ENCODE measurements at regions not wholly inside any gene's neighbourhood (a gene's known extent, or its start where the extent isn't known, plus 50 kb on each side); places are given as distances from the start of the nearest gene placed in this dataset.

DNA sequence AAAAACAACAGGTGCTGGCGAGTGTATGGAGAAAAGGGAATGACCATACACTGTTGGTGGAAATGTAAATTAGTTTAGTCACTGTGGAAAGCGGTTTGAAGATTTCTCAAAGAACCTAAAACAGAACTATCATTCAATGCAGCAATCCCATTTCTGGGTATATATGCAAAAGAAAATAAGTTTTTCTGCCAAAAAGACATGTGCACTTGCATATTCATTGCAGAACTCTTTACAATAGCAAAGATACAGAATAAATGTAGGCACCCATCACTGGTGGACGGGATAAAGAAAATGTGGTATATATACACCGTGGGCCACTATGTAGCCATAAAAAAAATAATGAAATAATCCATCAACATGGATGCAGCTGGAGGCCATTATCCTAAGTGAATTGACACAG lies 105.1 kb upstream of the FSTL5 start:
- H3K9ac ChIP-seq (ENCODE audit: low read depth, low read length, poor library complexity, severe bottlenecking), result no peak overlapping the region
- no peak for TF ChIP-seq EZH2phosphoT487 (IDR thresholded peaks at IDR 0.05; ENCODE audit: borderline replicate concordance)
- TF ChIP-seq, protein P1, sequence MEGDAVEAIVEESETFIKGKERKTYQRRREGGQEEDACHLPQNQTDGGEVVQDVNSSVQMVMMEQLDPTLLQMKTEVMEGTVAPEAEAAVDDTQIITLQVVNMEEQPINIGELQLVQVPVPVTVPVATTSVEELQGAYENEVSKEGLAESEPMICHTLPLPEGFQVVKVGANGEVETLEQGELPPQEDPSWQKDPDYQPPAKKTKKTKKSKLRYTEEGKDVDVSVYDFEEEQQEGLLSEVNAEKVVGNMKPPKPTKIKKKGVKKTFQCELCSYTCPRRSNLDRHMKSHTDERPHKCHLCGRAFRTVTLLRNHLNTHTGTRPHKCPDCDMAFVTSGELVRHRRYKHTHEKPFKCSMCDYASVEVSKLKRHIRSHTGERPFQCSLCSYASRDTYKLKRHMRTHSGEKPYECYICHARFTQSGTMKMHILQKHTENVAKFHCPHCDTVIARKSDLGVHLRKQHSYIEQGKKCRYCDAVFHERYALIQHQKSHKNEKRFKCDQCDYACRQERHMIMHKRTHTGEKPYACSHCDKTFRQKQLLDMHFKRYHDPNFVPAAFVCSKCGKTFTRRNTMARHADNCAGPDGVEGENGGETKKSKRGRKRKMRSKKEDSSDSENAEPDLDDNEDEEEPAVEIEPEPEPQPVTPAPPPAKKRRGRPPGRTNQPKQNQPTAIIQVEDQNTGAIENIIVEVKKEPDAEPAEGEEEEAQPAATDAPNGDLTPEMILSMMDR (conservative IDR thresholded peaks at IDR 0.05; ENCODE audit: low read length), result no peak
- H2AFZ ChIP-seq (ENCODE audit: low read length), result no peak overlapping the region
- H4K20me1 ChIP-seq (ENCODE audit: insufficient read depth, low read length, poor library complexity, severe bottlenecking), result no peaks in the 10 kb centered on the region
- no peaks in the 10 kb centered on the region for H3K27me3 ChIP-seq (ENCODE audit: insufficient read depth, low read length, poor library complexity, severe bottlenecking)
- H3K9me3 ChIP-seq (ENCODE audit: insufficient read depth, low read depth, low read length), result no peaks in the 10 kb centered on the region
- H3K4me2 ChIP-seq (ENCODE audit: low read depth, low read length, poor library complexity, severe bottlenecking), result no peak overlapping the region
- no peaks in the 10 kb centered on the region for H3K9me2 ChIP-seq (replicated peaks; ENCODE audit: low read depth, low read length)
- H3K36me3 ChIP-seq (ENCODE audit: insufficient read depth, low read length), result no peaks in the 10 kb centered on the region
- H3F3A ChIP-seq (ENCODE audit: low read depth), result no peaks in the 10 kb centered on the region
- no peak overlapping the region for H3K4me3 ChIP-seq (ENCODE audit: low read length, poor library complexity, severe bottlenecking)
- no peaks in the 10 kb centered on the region for H3K4me1 ChIP-seq (ENCODE audit: insufficient read depth, low read length, poor library complexity, severe bottlenecking)
- no peaks in the 10 kb centered on the region for H3K79me2 ChIP-seq (ENCODE audit: insufficient read depth, low read length)

DNA sequence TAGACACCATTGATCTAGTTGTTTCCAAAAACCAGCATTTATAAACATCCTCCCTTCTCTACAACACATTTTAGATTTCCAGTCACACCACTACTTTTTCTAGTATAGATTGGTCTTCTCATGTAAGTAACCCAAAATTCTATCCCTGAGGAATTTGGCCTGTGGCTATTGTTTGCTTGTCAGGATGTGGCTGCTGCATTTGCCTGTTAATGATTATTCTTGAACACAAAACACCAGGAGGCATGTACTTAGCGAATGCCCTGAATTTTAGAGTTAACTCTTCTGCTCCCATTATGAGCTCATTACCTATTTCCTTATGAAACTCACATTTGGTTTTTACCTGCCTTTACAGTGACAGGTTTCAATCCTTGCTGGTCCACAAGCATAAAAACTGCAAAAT lies 102.0 kb upstream of the FSTL5 start:
- no peaks in the 10 kb centered on the region for H4K20me1 ChIP-seq (ENCODE audit: insufficient read depth, low read length, poor library complexity, severe bottlenecking)

DNA sequence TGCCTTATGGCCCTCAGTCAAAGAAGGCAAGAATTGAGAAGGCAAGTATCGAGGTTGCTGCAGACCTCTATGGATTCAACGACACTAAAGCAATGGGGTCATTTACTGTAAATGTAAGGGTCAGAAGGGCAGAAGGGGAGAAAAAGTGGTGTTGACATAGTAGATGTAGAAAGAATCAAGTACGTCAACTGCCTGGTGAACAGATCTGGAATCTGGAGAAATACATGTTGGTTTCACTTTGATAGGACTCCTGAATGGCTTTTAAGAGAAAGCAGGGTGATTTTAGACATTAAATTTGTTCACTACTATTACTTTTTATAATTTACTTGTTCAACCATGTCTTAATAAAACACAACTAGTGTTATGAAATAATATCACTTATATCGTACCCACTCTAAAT lies 81.3 kb upstream of the FSTL5 start:
- Histone ChIP-seq H3K9ac (ENCODE audit: low read depth, low read length, poor library complexity, severe bottlenecking) (no peak overlapping the region), H3K4me2 (ENCODE audit: low read depth, low read length, poor library complexity, severe bottlenecking) (no peak overlapping the region), H3K9me2 (replicated peaks; ENCODE audit: low read depth, low read length) (no peaks in the 10 kb centered on the region), H3K27me3 (ENCODE audit: insufficient read depth, low read length, poor library complexity, severe bottlenecking) (no peaks in the 10 kb centered on the region), H2AFZ (ENCODE audit: low read length) (no peak overlapping the region), H3K36me3 (ENCODE audit: insufficient read depth, low read length) (no peaks in the 10 kb centered on the region), H3K79me2 (ENCODE audit: insufficient read depth, low read length) (no peaks in the 10 kb centered on the region), H3F3A (ENCODE audit: low read depth) (no peaks in the 10 kb centered on the region), H3K4me1 (ENCODE audit: insufficient read depth, low read length, poor library complexity, severe bottlenecking) (no peaks in the 10 kb centered on the region), H3K9me3 (ENCODE audit: insufficient read depth, low read depth, low read length) (no peaks in the 10 kb centered on the region), H3K4me3 (ENCODE audit: low read length, poor library complexity, severe bottlenecking) (no peak overlapping the region), H4K20me1 (ENCODE audit: insufficient read depth, low read length, poor library complexity, severe bottlenecking) (no peaks in the 10 kb centered on the region)
- TF ChIP-seq, protein P1 (conservative IDR thresholded peaks at IDR 0.05; ENCODE audit: low read length), result no peak
- TF ChIP-seq EZH2phosphoT487 (IDR thresholded peaks at IDR 0.05; ENCODE audit: borderline replicate concordance), result no peak

More for the DNA sequence above, 102.0 kb upstream of the FSTL5 start:
- H3K4me3 ChIP-seq (ENCODE audit: low read length, poor library complexity, severe bottlenecking), result no peak overlapping the region
- no peaks in the 10 kb centered on the region for H3K9me3 ChIP-seq (ENCODE audit: insufficient read depth, low read depth, low read length)
- TF ChIP-seq, protein P1 (conservative IDR thresholded peaks at IDR 0.05; ENCODE audit: low read length), result no peak
- TF ChIP-seq EZH2phosphoT487 (IDR thresholded peaks at IDR 0.05; ENCODE audit: borderline replicate concordance), result no peak
- H2AFZ ChIP-seq (ENCODE audit: low read length), result no peak overlapping the region
- no peaks in the 10 kb centered on the region for H3K27me3 ChIP-seq (ENCODE audit: insufficient read depth, low read length, poor library complexity, severe bottlenecking)
- H3K9ac ChIP-seq (ENCODE audit: low read depth, low read length, poor library complexity, severe bottlenecking), result no peak overlapping the region
- H3K36me3 ChIP-seq (ENCODE audit: insufficient read depth, low read length), result no peaks in the 10 kb centered on the region
- H3K4me1 ChIP-seq (ENCODE audit: insufficient read depth, low read length, poor library complexity, severe bottlenecking), result no peaks in the 10 kb centered on the region
- H3K4me2 ChIP-seq (ENCODE audit: low read depth, low read length, poor library complexity, severe bottlenecking), result no peak overlapping the region
- H3K9me2 ChIP-seq (replicated peaks; ENCODE audit: low read depth, low read length), result no peaks in the 10 kb centered on the region
- no peaks in the 10 kb centered on the region for H3K79me2 ChIP-seq (ENCODE audit: insufficient read depth, low read length)
- no peaks in the 10 kb centered on the region for H3F3A ChIP-seq (ENCODE audit: low read depth)

All from Loucy (cell line).